Osteocyte (in vitro differentiated cells): ENCODE measurements at regions not wholly inside any gene's neighbourhood (a gene's known extent, or its start where the extent isn't known, plus 50 kb on each side); places are given as distances from the start of the nearest gene placed in this dataset.

Experiments
- DNase-seq: peaks from one replicate; pipeline ENCODE4 v3.0.0; 2021; ENCODE audit warnings: mixed read lengths; ENCODE audit not compliant: unreplicated experiment; ENCODE audit errors: extremely low spot score
- H3K27ac Mint-ChIP-seq: one replicate; pipeline ENCODE4 v1.8.0; 2021; ENCODE audit warnings: mild to moderate bottlenecking, mixed read lengths; ENCODE audit not compliant: unreplicated experiment
- H3K27me3 Mint-ChIP-seq: one replicate; pipeline ENCODE4 v1.8.0; 2021; ENCODE audit warnings: mixed read lengths; ENCODE audit not compliant: unreplicated experiment
- H3K36me3 Mint-ChIP-seq: one replicate; pipeline ENCODE4 v1.8.0; 2021; ENCODE audit warnings: mixed read lengths; ENCODE audit not compliant: unreplicated experiment
- H3K4me1 Mint-ChIP-seq: one replicate; pipeline ENCODE4 v1.8.0; 2021; ENCODE audit warnings: mixed read lengths; ENCODE audit not compliant: unreplicated experiment
- H3K4me3 Mint-ChIP-seq: one replicate; pipeline ENCODE4 v1.8.0; 2021; ENCODE audit warnings: mild to moderate bottlenecking, moderate library complexity, mixed read lengths; ENCODE audit not compliant: unreplicated experiment
- H3K9me3 Mint-ChIP-seq: one replicate; pipeline ENCODE4 v1.8.0; 2021; ENCODE audit warnings: mixed read lengths; ENCODE audit not compliant: unreplicated experiment
- TF ChIP-seq, protein P1 (sequence below): fragments of 200-600 bp; sonication (generic); IDR thresholded peaks from 2 replicates; pipeline ENCODE4 v1.5.0; 2021; ENCODE audit warnings: antibody characterized with exemption, mild to moderate bottlenecking, moderate library complexity

DNA sequence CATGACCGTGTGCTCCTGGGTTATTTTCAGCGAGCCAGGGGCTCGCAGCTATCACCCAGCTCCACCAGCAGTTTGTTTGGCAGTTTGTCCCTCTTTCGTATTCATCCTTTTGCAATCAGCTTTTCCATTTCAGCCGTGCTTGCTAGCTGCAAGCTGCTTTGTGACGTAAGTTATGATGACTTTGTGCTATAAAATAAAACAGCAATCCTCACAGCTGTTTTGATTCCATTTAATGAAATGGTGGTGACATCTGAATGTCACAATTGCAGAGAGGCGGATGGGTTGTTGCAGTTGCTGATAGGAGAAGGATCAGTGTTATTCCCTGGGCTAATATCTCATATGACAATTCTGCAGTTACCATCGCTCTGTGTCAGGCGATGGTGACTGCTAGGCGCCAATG lies 251.7 kb downstream of the SNX10 start:
- H3K9me3 Mint-ChIP-seq, result peaks cover under 1% of the 10 kb centered on the region
- H3K27ac Mint-ChIP-seq, result no peak overlapping the region
- no peak for DNase-seq
- TF ChIP-seq, protein P1, sequence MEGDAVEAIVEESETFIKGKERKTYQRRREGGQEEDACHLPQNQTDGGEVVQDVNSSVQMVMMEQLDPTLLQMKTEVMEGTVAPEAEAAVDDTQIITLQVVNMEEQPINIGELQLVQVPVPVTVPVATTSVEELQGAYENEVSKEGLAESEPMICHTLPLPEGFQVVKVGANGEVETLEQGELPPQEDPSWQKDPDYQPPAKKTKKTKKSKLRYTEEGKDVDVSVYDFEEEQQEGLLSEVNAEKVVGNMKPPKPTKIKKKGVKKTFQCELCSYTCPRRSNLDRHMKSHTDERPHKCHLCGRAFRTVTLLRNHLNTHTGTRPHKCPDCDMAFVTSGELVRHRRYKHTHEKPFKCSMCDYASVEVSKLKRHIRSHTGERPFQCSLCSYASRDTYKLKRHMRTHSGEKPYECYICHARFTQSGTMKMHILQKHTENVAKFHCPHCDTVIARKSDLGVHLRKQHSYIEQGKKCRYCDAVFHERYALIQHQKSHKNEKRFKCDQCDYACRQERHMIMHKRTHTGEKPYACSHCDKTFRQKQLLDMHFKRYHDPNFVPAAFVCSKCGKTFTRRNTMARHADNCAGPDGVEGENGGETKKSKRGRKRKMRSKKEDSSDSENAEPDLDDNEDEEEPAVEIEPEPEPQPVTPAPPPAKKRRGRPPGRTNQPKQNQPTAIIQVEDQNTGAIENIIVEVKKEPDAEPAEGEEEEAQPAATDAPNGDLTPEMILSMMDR, result no peak
- H3K27me3 Mint-ChIP-seq, result no peaks in the 10 kb centered on the region
- H3K36me3 Mint-ChIP-seq, result no peaks in the 10 kb centered on the region
- H3K4me1 Mint-ChIP-seq, result no peaks in the 10 kb centered on the region
- no peak overlapping the region for H3K4me3 Mint-ChIP-seq

DNA sequence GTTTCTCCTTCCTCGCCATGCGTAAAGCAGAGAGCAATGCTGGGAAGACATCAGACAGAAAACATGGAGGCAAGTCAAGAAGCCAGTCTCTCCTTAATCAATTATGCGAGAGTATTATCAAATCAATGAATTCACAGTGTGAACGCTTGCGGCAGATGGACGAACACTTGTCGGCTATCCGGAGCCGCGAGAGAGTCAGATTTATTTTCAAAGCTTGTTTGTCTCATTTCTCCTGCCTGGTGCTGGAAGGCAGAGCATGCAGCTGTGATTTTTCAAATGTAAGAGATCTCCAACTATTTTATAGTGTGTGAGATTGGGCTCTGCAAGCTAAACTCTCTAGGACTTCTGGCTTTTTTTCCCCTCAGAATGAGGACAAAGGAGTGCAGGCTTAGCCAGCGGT lies 252.3 kb downstream of the SNX10 start:
- DNase-seq, result no peak
- Mint-ChIP-seq H3K27me3 (no peaks in the 10 kb centered on the region), H3K9me3 (peaks cover 4% of the 10 kb centered on the region), H3K4me1 (no peaks in the 10 kb centered on the region), H3K4me3 (no peak overlapping the region), H3K36me3 (no peaks in the 10 kb centered on the region), H3K27ac (no peak overlapping the region)
- TF ChIP-seq, protein P1, result no peak

DNA sequence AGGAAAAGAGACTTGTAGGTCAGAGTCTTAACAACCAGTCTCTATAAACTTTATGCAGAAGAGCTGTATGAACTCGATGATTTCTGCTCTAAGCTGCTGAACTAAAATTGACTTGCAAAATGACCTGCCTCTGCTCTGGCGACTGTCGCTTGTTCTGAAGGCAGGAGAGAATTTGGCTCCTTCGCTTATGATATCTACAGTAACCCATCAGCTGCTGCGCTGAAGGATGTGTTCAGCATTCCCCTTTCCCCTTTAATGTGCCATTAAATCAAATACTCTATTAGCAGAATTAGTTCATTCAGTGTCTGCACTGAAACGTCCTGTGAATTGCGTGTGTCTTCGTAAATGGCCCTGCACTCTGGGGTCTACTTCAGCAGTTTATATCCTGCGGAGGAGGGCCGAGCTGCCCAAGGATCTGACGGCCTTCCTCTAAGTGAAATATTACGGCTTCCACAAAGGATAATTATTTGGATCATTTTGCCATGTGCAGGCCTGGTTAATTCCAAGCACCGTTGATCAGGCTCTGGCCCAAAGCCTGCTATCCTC lies 254.9 kb downstream of the SNX10 start:
- Mint-ChIP-seq H3K9me3 (peaks cover 4% of the 10 kb centered on the region), H3K4me3 (no peak overlapping the region), H3K36me3 (no peaks in the 10 kb centered on the region), H3K27me3 (no peaks in the 10 kb centered on the region), H3K4me1 (no peaks in the 10 kb centered on the region), H3K27ac (no peak overlapping the region)
- TF ChIP-seq, protein P1, result no peak
- no peak for DNase-seq

DNA sequence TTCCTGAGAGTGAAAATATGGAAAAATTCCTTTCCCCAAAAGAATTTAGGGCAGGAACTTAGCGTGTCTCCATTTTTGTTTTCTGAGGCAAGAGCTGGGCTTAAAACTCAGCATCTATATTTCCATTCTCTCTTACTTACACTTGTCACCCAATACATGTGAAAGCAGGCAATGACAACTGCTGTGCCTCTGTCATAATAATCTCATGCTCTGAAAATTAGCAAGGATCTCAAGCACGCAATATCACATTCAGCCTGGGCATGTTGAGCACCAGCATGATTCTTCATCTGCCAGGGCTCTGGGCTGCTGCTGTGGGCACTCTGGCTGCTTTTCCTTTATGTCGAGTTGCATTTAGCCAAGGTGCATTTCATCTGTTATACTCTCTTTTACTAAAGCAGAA lies 255.5 kb downstream of the SNX10 start:
- Mint-ChIP-seq H3K4me1 (no peaks in the 10 kb centered on the region), H3K9me3 (peaks cover 4% of the 10 kb centered on the region), H3K4me3 (no peak overlapping the region), H3K36me3 (no peaks in the 10 kb centered on the region), H3K27me3 (no peaks in the 10 kb centered on the region), H3K27ac (no peak overlapping the region)
- no peak for DNase-seq
- TF ChIP-seq, protein P1, result no peak

DNA sequence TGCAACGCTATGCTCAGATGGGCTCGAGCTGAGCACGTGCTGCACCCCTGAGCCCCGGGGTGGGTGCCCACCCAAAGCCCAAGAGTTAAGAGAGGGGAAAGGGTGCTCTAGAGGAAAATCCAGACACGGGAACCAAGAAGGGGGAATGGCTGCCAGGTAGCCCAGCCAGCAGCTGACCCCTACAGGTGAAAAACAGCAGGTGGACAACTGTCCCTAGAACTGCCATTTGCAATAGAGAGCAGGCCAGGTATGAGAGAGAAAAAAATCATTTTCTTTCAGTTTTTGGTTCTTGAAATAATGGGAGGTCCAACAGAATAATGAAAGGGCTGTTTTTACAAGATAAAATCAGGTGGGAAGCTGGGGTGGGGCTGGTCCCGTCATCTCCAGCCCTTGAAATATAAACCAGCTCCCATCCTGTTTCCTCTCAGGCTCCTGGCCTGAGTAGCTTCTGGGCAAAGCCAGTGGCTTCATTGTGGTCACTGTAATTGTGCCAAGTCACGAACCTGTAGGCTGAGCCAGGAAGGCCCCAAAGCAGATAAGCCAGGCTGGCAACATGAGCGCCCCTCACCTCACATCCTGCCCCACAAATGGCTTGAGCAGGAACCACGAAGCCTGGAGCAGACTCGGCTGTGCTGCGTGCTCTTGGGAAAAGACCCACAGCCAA lies 257.8 kb downstream of the SNX10 start:
- TF ChIP-seq, protein P1, result no peak
- Mint-ChIP-seq H3K27ac (no peak overlapping the region), H3K4me3 (no peak overlapping the region), H3K9me3 (peaks cover 4% of the 10 kb centered on the region), H3K27me3 (no peaks in the 10 kb centered on the region), H3K36me3 (no peaks in the 10 kb centered on the region), H3K4me1 (no peaks in the 10 kb centered on the region)
- DNase-seq, result no peak
